ENCODE measurements at regions not wholly inside any gene's neighbourhood (a gene's known extent, or its start where the extent isn't known, plus 50 kb on each side); places are given as distances from the start of the nearest gene placed in this dataset.

DNA sequence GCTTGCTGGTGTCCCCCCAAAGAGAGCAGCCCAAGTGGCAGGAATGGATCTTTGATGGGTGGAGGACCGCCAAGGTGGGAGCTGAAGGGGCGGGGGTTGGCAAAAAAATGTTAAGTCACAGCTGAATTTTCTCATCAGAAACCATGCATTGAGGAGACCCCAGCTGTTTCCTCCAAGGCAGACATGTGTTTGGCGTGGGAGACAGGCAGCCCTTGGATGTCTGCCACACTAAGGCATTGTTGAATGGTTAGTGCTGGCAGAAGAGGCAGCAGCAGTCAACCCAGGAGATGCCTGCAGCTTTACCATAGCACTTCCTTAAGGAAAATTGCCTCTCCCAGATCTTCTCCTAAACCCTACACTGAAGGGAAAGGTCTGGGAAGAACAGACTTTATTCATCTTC, 394.9 kb upstream of the CD180 start:
- no peaks in the 10 kb centered on the region for H3K27me3 ChIP-seq (ENCODE audit: control insufficient read depth in 4 of 4, insufficient read depth in 4 of 4, low read length in 3 of 4)
- H3K36me3 ChIP-seq (ENCODE audit: control insufficient read depth in 4 of 4, insufficient read depth in 3 of 4, low read depth in 1 of 4, low read length in 3 of 4), result no peaks in the 10 kb centered on the region
- 96% methylated on average over 3 of the region's 3 CpGs for WGBS
- H3K27ac ChIP-seq (ENCODE audit: low read depth in 1 of 2, low read length in 2 of 2), result no peak overlapping the region
- TF ChIP-seq HNF4A (conservative IDR thresholded peaks at IDR 0.05) (no peak), NR2F2 (IDR thresholded peaks at IDR 0.05) (no peak), GABPA (IDR thresholded peaks at IDR 0.05 in 1 of 2, conservative IDR thresholded peaks at IDR 0.05 in 1 of 2) (no peak), FOXA1 (IDR thresholded peaks at IDR 0.05) (no peak), HNF4G (IDR thresholded peaks at IDR 0.05) (no peak), SP1 (IDR thresholded peaks at IDR 0.05) (no peak), FOXA2 (IDR thresholded peaks at IDR 0.05) (no peak), YY1 (IDR thresholded peaks at IDR 0.05) (no peak), RAD21 (IDR thresholded peaks at IDR 0.05) (no peak)
- TF ChIP-seq, protein P1, sequence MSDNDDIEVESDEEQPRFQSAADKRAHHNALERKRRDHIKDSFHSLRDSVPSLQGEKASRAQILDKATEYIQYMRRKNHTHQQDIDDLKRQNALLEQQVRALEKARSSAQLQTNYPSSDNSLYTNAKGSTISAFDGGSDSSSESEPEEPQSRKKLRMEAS (IDR thresholded peaks at IDR 0.05), result no peak
- TF ChIP-seq, protein P2, sequence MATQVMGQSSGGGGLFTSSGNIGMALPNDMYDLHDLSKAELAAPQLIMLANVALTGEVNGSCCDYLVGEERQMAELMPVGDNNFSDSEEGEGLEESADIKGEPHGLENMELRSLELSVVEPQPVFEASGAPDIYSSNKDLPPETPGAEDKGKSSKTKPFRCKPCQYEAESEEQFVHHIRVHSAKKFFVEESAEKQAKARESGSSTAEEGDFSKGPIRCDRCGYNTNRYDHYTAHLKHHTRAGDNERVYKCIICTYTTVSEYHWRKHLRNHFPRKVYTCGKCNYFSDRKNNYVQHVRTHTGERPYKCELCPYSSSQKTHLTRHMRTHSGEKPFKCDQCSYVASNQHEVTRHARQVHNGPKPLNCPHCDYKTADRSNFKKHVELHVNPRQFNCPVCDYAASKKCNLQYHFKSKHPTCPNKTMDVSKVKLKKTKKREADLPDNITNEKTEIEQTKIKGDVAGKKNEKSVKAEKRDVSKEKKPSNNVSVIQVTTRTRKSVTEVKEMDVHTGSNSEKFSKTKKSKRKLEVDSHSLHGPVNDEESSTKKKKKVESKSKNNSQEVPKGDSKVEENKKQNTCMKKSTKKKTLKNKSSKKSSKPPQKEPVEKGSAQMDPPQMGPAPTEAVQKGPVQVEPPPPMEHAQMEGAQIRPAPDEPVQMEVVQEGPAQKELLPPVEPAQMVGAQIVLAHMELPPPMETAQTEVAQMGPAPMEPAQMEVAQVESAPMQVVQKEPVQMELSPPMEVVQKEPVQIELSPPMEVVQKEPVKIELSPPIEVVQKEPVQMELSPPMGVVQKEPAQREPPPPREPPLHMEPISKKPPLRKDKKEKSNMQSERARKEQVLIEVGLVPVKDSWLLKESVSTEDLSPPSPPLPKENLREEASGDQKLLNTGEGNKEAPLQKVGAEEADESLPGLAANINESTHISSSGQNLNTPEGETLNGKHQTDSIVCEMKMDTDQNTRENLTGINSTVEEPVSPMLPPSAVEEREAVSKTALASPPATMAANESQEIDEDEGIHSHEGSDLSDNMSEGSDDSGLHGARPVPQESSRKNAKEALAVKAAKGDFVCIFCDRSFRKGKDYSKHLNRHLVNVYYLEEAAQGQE (IDR thresholded peaks at IDR 0.05), result no peak
- TF ChIP-seq, protein P3, sequence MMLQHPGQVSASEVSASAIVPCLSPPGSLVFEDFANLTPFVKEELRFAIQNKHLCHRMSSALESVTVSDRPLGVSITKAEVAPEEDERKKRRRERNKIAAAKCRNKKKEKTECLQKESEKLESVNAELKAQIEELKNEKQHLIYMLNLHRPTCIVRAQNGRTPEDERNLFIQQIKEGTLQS (IDR thresholded peaks at IDR 0.05), result no peak
- no peak overlapping the region for H3K9ac ChIP-seq (ENCODE audit: low read depth in 1 of 2, low read length in 2 of 2)
- H3K9me3 ChIP-seq (ENCODE audit: control insufficient read depth in 4 of 4, low read length in 3 of 4), result no peaks in the 10 kb centered on the region
- no peak overlapping the region for H3K4me3 ChIP-seq (ENCODE audit: low read depth in 1 of 3, low read length in 3 of 3)
- no peaks in the 10 kb centered on the region for H3K4me1 ChIP-seq (ENCODE audit: control insufficient read depth in 4 of 4, insufficient read depth in 4 of 4, low read length in 3 of 4)
- DNase-seq (ENCODE audit: low spot score), result no peak

DNA sequence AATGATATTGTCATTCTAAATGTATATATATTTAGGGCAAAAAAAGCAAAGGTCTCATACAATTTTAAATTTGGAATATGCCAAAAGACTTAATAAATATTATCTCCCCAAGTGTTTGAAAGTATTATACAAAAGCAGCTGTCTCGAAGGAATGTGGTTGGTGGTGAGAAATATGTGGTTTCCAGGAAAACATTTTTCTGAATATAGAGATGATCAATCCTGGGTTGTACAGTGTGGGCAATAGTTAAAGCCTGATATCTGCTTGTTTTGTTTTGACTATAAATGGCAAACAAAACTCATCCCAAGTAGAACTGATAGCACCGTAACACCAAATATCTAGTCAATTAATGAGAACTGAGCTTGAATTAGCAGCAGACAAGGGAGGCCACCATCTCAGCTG, 391.8 kb upstream of the CD180 start:
- 93% methylated on average over 2 of the region's 2 CpGs for WGBS
- Histone ChIP-seq H3K9me3 (ENCODE audit: control insufficient read depth in 4 of 4, low read length in 3 of 4) (no peaks in the 10 kb centered on the region), H3K9ac (ENCODE audit: low read depth in 1 of 2, low read length in 2 of 2) (no peak overlapping the region), H3K4me3 (ENCODE audit: low read depth in 1 of 3, low read length in 3 of 3) (no peak overlapping the region), H3K4me1 (ENCODE audit: control insufficient read depth in 4 of 4, insufficient read depth in 4 of 4, low read length in 3 of 4) (no peaks in the 10 kb centered on the region), H3K27ac (ENCODE audit: low read depth in 1 of 2, low read length in 2 of 2) (no peak overlapping the region), H3K36me3 (ENCODE audit: control insufficient read depth in 4 of 4, insufficient read depth in 3 of 4, low read depth in 1 of 4, low read length in 3 of 4) (no peaks in the 10 kb centered on the region), H3K27me3 (ENCODE audit: control insufficient read depth in 4 of 4, insufficient read depth in 4 of 4, low read length in 3 of 4) (no peaks in the 10 kb centered on the region)
- no peak for DNase-seq (ENCODE audit: low spot score)
- TF ChIP-seq NR2F2 (IDR thresholded peaks at IDR 0.05) (no peak), HNF4A (conservative IDR thresholded peaks at IDR 0.05) (no peak), FOXA2 (IDR thresholded peaks at IDR 0.05) (no peak), HNF4G (IDR thresholded peaks at IDR 0.05) (no peak), SP1 (IDR thresholded peaks at IDR 0.05) (no peak), TAF1 (conservative IDR thresholded peaks at IDR 0.05) (no peak), RAD21 (IDR thresholded peaks at IDR 0.05) (no peak), RXRA (IDR thresholded peaks at IDR 0.05) (no peak), YY1 (IDR thresholded peaks at IDR 0.05) (no peak), GABPA (IDR thresholded peaks at IDR 0.05 in 1 of 2, conservative IDR thresholded peaks at IDR 0.05 in 1 of 2) (no peak)
- TF ChIP-seq, protein P3 (IDR thresholded peaks at IDR 0.05), result no peak
- TF ChIP-seq, protein P4, sequence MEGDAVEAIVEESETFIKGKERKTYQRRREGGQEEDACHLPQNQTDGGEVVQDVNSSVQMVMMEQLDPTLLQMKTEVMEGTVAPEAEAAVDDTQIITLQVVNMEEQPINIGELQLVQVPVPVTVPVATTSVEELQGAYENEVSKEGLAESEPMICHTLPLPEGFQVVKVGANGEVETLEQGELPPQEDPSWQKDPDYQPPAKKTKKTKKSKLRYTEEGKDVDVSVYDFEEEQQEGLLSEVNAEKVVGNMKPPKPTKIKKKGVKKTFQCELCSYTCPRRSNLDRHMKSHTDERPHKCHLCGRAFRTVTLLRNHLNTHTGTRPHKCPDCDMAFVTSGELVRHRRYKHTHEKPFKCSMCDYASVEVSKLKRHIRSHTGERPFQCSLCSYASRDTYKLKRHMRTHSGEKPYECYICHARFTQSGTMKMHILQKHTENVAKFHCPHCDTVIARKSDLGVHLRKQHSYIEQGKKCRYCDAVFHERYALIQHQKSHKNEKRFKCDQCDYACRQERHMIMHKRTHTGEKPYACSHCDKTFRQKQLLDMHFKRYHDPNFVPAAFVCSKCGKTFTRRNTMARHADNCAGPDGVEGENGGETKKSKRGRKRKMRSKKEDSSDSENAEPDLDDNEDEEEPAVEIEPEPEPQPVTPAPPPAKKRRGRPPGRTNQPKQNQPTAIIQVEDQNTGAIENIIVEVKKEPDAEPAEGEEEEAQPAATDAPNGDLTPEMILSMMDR (IDR thresholded peaks at IDR 0.05; ENCODE audit: low read depth, low read length, missing input control), result no peak
- TF ChIP-seq, protein P1 (IDR thresholded peaks at IDR 0.05), result no peak
- TF ChIP-seq, protein P5, sequence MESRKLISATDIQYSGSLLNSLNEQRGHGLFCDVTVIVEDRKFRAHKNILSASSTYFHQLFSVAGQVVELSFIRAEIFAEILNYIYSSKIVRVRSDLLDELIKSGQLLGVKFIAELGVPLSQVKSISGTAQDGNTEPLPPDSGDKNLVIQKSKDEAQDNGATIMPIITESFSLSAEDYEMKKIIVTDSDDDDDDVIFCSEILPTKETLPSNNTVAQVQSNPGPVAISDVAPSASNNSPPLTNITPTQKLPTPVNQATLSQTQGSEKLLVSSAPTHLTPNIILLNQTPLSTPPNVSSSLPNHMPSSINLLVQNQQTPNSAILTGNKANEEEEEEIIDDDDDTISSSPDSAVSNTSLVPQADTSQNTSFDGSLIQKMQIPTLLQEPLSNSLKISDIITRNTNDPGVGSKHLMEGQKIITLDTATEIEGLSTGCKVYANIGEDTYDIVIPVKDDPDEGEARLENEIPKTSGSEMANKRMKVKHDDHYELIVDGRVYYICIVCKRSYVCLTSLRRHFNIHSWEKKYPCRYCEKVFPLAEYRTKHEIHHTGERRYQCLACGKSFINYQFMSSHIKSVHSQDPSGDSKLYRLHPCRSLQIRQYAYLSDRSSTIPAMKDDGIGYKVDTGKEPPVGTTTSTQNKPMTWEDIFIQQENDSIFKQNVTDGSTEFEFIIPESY (IDR thresholded peaks at IDR 0.05), result no peak

Measured in liver (tissue), 8 donors.